ENCODE measurements at regions not wholly inside any gene's neighbourhood (a gene's known extent, or its start where the extent isn't known, plus 50 kb on each side); places are given as distances from the start of the nearest gene placed in this dataset.
"Not testable (repeated sequence)": the region's sequence is repeated elsewhere in the genome, so short reads cannot be mapped to it uniquely, and the experiment has no call there.

DNA sequence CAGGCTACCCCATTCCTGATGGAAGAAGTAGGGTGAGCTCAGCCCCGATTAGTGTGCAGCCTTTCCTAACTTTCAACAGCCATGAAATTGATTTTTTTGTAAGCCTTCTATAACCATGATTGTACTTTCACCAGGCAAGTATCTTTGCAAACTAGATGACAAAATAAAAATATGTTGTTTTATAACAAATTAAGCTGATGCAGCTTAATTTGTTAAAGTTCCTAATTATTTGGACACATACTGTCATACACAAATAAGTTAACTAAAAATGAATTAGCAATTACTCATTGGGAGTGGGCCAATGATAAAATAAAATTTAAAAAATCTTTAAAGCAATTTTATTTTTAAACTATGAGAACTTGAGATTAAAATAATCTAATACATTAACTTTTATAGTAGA lies 113.1 kb upstream of the FANCL start:
- Mint-ChIP-seq H3K36me3 (no peaks in the 10 kb centered on the region), H3K4me3 (no peak overlapping the region), H3K27me3 (peaks cover 31% of the 10 kb centered on the region), H3K4me1 (ENCODE audit: low read depth) (peaks cover 6% of the 10 kb centered on the region), H3K9me3 (no peaks in the 10 kb centered on the region), H3K27ac (no peak overlapping the region)
- ChIA-PET CTCF (no interaction called here), POLR2A (no interaction called here)
- intact Hi-C loops (cut with micrococcal nuclease): loop anchor here (5.0 to 10.0 kb wide), 2 partner anchors 307 to 449 kb away; partner anchors contain the start of gene VRK2
- DNase-seq: no peak

DNA sequence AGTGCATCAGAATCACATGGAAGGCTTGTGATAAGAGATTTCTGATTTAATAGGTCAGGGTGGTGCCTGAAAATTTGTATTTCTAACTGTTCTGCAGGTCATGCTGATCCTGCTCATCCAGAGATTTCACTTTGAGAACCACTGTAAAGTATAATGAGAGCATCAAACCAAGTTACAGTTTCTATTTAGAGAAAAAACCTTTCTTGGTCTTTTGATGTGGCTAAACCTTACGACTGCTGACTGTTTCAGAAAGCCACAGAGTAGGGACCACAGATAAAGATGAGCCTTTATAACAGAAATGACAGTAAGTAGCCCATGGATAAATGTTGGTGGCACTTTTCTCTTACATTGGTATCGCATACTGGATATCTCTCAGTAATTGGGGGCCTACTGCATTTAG lies 109.4 kb upstream of the FANCL start:
- POLR2A ChIA-PET: no interaction called here
- no peak for DNase-seq
- Mint-ChIP-seq H3K9me3 (no peaks in the 10 kb centered on the region), H3K4me3 (no peak overlapping the region), H3K4me1 (ENCODE audit: low read depth) (peaks cover 6% of the 10 kb centered on the region), H3K36me3 (no peaks in the 10 kb centered on the region), H3K27ac (no peak overlapping the region), H3K27me3 (peaks cover 33% of the 10 kb centered on the region)
- CTCF ChIA-PET: no interaction called here
- intact Hi-C loops (cut with micrococcal nuclease): loop anchor here (1.0 to 10.0 kb wide), 4 partner anchors 26 to 446 kb away; partner anchors contain the start of gene VRK2

DNA sequence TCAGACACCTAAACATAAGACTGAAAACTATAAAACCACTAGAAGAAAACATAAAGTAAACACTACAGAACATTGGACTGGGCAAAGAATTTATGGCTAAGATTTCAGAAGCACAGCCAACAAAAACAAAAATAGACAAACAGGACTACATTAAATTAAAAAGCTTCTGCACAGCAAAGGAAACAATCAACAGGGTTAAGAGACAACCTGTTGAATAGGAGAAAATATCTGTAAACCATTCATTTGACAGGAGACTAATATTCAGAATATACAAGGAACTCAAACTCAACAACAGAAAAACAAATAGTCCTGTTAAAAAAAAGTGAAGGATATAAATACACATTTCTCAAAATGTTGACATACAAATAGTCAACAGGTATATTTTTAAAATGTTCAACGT lies 106.7 kb upstream of the FANCL start:
- intact Hi-C loops (cut with micrococcal nuclease): no loop called here
- Mint-ChIP-seq H3K9me3 (peaks cover 3% of the 10 kb centered on the region), H3K27me3 (peaks cover 22% of the 10 kb centered on the region), H3K4me3 (no peak overlapping the region), H3K4me1 (ENCODE audit: low read depth) (peaks cover 6% of the 10 kb centered on the region), H3K27ac (no peak overlapping the region), H3K36me3 (no peaks in the 10 kb centered on the region)
- DNase-seq: no peak
- ChIA-PET POLR2A (no interaction called here), CTCF (no interaction called here)

DNA sequence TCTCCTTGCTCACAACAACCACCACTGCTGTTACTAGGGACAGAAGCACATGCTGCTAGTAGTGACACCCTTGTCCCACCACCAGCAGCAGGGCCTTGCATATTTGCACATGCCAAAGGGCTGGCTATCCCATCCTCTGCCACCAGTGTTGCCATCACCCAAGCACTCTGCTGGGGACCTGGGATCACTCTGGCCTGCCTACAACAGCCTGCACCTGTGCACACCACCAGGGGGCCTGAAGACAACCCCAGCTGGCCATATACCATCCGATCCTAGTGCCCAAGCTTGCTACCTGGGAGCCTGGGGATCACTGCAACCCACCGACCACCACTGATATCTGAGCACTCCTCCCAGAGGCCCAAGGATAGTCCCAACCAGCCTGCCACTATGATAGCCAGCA lies 99.9 kb upstream of the FANCL start:
- H3K36me3 Mint-ChIP-seq: peaks cover 4% of the 10 kb centered on the region
- CTCF ChIA-PET: no interaction called here
- H3K9me3 Mint-ChIP-seq: peaks cover 14% of the 10 kb centered on the region
- H3K4me1 Mint-ChIP-seq (ENCODE audit: low read depth): no peaks in the 10 kb centered on the region
- intact Hi-C loops (cut with micrococcal nuclease): no loop called here
- H3K4me3 Mint-ChIP-seq: no peak overlapping the region
- no peak for DNase-seq
- peaks cover 17% of the 10 kb centered on the region for H3K27me3 Mint-ChIP-seq
- POLR2A ChIA-PET: no interaction called here
- H3K27ac Mint-ChIP-seq: no peak overlapping the region

DNA sequence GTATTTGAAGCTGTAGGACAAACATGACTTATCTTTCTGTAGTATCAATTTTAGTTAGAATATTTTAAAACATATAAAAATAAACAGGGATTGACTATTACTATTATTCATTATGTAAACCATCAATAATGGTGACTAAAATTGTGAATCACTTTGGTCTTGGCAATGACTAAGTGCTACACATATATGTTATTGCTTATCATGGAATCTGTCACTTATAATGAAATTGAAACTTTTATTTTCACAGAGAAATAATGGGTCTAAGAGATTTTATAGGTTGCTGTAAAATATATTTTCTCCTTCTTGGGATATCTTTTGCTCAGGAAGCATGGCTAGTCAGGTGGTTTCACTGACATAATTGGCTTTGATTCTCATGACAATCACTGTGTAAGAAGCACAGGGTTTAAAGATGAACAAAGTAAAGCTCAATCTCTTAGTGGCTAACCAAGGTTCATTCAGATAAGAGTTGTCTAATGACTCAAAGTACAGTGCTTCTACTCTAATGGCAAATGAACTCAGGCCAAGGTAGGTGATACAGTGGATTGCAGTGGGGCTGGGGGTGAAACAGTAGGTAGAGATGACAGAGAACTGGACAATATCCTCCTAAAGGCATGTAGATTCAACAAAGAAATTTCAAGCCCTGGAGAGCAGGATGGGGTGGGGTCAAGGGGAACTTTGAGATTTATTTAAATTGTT lies 98.6 kb upstream of the FANCL start:
- intact Hi-C loops (cut with micrococcal nuclease): no loop called here
- no peaks in the 10 kb centered on the region for H3K4me1 Mint-ChIP-seq (ENCODE audit: low read depth)

DNA sequence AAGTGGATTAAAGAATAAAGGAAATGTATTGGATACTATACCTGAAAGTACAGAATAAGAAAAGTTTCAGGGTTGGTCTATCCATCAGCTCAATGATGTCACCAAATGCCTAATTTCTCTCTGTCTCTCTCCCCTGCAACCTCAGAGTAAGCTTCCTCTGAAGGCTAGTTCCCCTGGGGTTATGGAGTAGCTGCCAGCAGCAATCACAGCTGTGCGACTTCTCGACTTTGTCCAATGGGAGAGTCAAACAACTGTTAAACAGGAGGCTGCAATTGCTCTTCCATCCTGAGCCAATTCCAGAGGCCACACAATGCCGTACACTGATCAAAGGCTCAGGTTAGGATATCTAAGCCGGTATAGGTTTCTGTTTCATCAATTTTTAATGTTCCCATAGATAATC lies 95.3 kb upstream of the FANCL start:
- Mint-ChIP-seq H3K27ac (no peak overlapping the region), H3K4me1 (ENCODE audit: low read depth) (no peaks in the 10 kb centered on the region), H3K4me3 (no peak overlapping the region), H3K36me3 (no peaks in the 10 kb centered on the region), H3K27me3 (peaks cover 8% of the 10 kb centered on the region), H3K9me3 (peaks cover under 1% of the 10 kb centered on the region)
- ChIA-PET CTCF (no interaction called here), POLR2A (no interaction called here)
- no peak for DNase-seq
- intact Hi-C loops (cut with micrococcal nuclease): no loop called here

More for the DNA sequence above, 98.6 kb upstream of the FANCL start:
- H3K9me3 Mint-ChIP-seq: peaks cover 14% of the 10 kb centered on the region
- H3K4me3 Mint-ChIP-seq: no peak overlapping the region
- peaks cover 21% of the 10 kb centered on the region for H3K27me3 Mint-ChIP-seq
- peaks cover 4% of the 10 kb centered on the region for H3K36me3 Mint-ChIP-seq
- no peak overlapping the region for H3K27ac Mint-ChIP-seq
- ChIA-PET POLR2A (no interaction called here), CTCF (no interaction called here)
- no peak for DNase-seq

DNA sequence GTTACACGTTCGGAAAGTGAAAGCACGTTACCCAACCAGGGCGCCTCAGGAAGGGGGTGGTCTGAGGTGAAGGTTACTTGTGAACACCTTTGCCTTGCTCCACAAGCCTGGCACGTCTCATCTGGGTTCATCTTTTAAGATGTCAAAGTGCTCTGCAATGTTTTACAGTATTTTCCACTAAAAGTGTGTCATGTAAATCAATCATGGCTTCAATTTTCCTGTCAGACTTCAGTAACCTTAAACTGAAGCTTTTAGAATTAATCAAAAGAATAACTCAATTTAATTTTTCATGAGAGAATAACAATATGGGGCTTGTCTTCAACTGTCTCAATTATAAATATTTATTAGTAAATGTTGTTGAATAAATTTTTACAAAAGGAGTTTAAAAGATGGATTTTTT lies 93.3 kb upstream of the FANCL start:
- CTCF ChIA-PET: no interaction called here
- intact Hi-C loops (cut with micrococcal nuclease): no loop called here
- Mint-ChIP-seq H3K4me1 (ENCODE audit: low read depth) (no peaks in the 10 kb centered on the region), H3K27ac (no peak overlapping the region), H3K27me3 (peaks cover 7% of the 10 kb centered on the region), H3K9me3 (no peaks in the 10 kb centered on the region), H3K4me3 (no peak overlapping the region), H3K36me3 (no peaks in the 10 kb centered on the region)
- POLR2A ChIA-PET: no interaction called here
- no peak for DNase-seq

DNA sequence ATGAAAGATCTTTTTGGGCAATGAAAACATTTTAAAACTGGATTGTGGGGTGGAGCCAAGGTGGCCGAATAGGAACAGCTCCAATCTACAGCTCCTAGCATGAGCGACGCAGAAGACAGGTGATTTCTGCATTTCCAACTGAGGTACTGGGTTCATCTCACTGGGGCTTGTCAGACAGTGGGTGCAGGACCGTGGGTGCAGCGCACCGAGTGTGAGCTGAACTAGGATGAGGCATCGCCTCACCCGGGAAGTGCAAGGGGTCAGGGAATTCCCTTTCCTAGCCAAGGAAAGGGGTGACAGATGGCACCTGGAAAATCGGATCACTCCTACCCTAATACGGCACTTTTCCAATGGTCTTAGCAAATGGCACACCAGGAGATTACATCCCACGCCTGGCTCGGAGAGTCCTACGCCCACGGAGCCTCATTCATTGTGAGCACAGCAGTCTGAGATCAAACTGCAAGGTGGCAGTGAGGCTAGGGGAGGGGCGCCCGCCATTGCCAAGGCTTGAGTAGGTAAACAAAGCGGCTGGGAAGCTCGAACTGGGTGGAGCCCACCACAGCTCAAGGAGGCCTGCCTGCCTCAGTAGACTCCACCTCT lies 84.3 kb upstream of the FANCL start:
- H3K9me3 Mint-ChIP-seq; intact Hi-C loops (cut with micrococcal nuclease); H3K4me1 Mint-ChIP-seq (ENCODE audit: low read depth); H3K27ac Mint-ChIP-seq; CTCF ChIA-PET; POLR2A ChIA-PET; DNase-seq; H3K36me3 Mint-ChIP-seq; H3K4me3 Mint-ChIP-seq: not testable (repeated sequence)
- H3K27me3 Mint-ChIP-seq: peaks cover 15% of the 10 kb centered on the region

DNA sequence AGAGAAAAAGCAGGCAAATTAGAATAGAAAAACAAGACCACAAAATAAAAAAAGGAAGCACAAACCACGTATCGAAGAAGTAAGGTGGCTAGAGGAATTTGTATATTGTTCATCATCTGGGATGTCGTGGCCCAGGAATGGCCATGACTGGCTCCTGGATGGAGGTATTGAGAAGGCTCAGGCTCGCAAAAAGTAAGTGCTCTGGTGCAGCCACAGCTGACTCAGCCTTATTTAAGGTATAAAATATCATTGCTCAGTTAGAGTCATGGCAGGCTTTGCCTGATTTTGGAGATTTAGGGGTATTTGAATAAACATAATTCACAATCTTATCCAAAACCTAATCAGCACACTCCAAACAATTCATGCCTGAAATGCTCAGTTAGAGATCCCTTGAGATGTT lies 78.4 kb upstream of the FANCL start:
- no peak overlapping the region for H3K27ac Mint-ChIP-seq

DNA sequence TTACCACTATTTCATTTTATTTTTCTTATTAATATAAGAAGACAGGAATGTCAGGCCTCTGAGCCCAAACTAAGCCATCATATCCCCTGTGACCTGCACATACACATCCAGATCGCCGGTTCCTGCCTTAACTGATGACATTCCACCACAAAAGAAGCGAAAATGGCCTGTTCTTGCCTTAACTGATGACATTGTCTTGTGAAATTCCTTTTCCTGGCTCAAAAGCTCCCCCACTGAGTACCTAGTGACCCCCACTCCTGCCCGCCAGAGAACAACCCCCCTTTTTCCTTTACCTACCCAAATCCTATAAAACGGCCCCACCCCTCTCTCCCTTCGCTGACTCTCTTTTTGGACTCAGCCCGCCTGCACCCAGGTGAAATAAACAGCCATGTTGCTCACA lies 77.8 kb upstream of the FANCL start:
- H3K4me3 Mint-ChIP-seq; H3K27me3 Mint-ChIP-seq; intact Hi-C loops (cut with micrococcal nuclease); H3K4me1 Mint-ChIP-seq (ENCODE audit: low read depth); DNase-seq; POLR2A ChIA-PET; H3K36me3 Mint-ChIP-seq; H3K9me3 Mint-ChIP-seq; CTCF ChIA-PET; H3K27ac Mint-ChIP-seq: not testable (repeated sequence)

More for the DNA sequence above, 78.4 kb upstream of the FANCL start:
- DNase-seq: no peak
- Mint-ChIP-seq H3K9me3 (no peaks in the 10 kb centered on the region), H3K27me3 (peaks cover 3% of the 10 kb centered on the region), H3K4me1 (ENCODE audit: low read depth) (no peaks in the 10 kb centered on the region), H3K4me3 (no peak overlapping the region), H3K36me3 (no peaks in the 10 kb centered on the region)
- intact Hi-C loops (cut with micrococcal nuclease): no loop called here
- ChIA-PET POLR2A (no interaction called here), CTCF (no interaction called here)

DNA sequence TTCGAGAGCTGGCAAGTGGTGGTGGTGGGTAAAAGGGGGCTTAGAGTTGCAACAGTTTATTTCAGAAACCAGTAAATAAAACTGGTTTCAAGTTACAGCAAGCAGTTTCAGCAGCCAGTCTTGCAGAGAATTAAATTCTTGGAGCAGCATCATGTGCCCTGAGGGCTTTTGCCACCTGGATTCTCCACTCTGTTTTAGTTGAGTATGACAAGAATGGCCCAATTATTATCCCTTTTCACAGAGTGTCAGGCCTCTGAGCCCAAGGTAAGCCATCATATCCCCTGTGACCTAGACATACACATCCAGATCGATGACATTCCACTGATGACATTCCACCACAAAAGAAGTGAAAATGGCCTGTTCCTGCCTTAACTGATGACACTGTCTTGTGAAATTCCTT lies 72.8 kb upstream of the FANCL start:
- Mint-ChIP-seq H3K4me3 (no peak overlapping the region), H3K9me3 (no peaks in the 10 kb centered on the region), H3K27ac (no peak overlapping the region), H3K4me1 (ENCODE audit: low read depth) (no peaks in the 10 kb centered on the region), H3K27me3 (no peaks in the 10 kb centered on the region), H3K36me3 (no peaks in the 10 kb centered on the region)
- ChIA-PET CTCF (no interaction called here), POLR2A (interaction anchor here (0.6 kb wide), 1 partner anchor 57 kb away, joined by 7 read pairs; no protein-coding TSS in a partner anchor)
- no peak for DNase-seq
- intact Hi-C loops (cut with micrococcal nuclease): no loop called here

DNA sequence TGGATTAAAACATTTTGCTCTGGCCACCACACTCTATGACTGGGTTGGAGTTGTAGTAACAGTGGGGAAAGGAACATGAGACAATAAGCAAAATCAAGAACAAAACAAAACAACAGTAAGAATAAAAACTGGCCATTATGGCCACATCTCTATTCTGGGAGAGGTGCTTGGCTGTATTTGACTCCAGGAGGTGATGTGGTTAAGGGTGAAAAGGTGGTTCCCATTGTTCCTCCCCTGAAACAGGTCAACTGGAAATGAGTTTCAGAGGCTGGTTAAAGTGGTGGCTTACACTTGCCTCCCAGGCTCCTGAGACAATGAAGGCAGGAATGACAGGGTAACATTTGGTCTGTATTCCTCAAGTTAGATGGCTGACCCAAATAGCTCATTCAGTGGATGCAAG lies 67.3 kb upstream of the FANCL start:
- ChIA-PET CTCF (no interaction called here), POLR2A (no interaction called here)
- Mint-ChIP-seq H3K36me3 (no peaks in the 10 kb centered on the region), H3K27me3 (peaks cover 5% of the 10 kb centered on the region), H3K9me3 (no peaks in the 10 kb centered on the region), H3K27ac (no peak overlapping the region), H3K4me1 (ENCODE audit: low read depth) (no peaks in the 10 kb centered on the region), H3K4me3 (no peak overlapping the region)
- intact Hi-C loops (cut with micrococcal nuclease): no loop called here
- no peak for DNase-seq

DNA sequence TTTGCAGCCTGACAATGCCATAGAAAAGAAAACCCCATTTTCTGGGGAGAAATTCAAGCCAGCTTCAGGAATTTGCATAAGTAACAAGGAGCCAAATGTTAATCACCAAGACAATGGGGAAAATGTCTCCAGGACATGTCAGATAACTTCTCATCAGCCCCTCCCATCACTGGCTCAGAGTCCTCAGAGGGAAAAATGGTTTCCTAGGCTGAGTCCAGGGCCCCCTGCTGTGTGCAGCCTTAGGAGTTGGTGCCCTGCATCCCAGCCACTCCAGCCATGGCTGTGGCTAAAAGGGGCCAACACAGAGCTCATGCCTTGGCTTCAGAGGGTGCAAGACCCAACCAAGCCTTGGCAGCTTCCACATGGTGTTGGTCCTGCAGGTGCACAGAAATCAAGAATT lies 63.7 kb upstream of the FANCL start:
- intact Hi-C loops (cut with micrococcal nuclease): no loop called here
- Mint-ChIP-seq H3K27me3 (peaks cover 9% of the 10 kb centered on the region), H3K9me3 (no peaks in the 10 kb centered on the region), H3K4me3 (no peak overlapping the region), H3K36me3 (no peaks in the 10 kb centered on the region), H3K27ac (no peak overlapping the region), H3K4me1 (ENCODE audit: low read depth) (no peaks in the 10 kb centered on the region)
- no peak for DNase-seq
- ChIA-PET CTCF (no interaction called here), POLR2A (no interaction called here)
